ENCODE measurements at regions not wholly inside any gene's neighbourhood (a gene's known extent, or its start where the extent isn't known, plus 50 kb on each side); places are given as distances from the start of the nearest gene placed in this dataset.

DNA sequence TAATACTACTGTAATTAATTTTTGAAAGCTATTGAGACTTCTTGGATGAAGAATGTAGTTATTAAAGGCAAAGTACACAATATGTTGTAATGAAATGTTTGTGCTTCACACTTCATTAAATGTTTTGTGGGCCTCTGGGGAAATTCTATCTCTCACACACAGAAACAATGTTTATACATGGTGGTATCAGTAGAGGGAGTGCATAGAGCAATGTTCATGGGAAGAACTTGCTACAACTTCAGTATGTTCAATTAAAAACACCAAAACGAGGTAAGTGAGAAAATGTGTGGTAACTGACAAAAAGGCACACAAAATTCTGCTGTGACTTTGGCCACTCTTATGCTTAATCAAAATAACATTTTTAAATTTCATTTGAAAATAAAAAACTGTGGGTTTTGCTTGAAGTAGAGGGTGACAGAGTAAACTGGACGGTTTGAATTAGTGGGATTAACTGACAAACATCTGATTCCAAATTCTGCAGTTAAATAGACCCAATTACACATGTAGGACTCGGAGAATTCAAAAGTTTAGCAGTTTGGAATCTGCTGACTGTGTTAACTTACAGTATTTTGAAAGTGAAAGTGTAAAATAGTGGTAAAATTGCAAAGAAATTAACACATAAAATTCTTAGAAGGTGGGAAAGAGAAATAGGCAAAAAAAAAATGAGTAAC lies 111.4 kb upstream of the TTC29 start:
- TF ChIP-seq ZFP30 (CRISPR knock-in tag; IDR thresholded peaks at IDR 0.05) (no peak), ZFP3 (CRISPR knock-in tag; IDR thresholded peaks at IDR 0.05) (no peak), ZNF8 (CRISPR knock-in tag; IDR thresholded peaks at IDR 0.05) (no peak), GLIS3 (CRISPR knock-in tag; IDR thresholded peaks at IDR 0.05) (no peak), BACH2 (CRISPR knock-in tag; IDR thresholded peaks at IDR 0.05; ENCODE audit: borderline replicate concordance) (no peak), ARNTL (CRISPR knock-in tag; IDR thresholded peaks at IDR 0.05; ENCODE audit: borderline replicate concordance, low read depth) (no peak), ZNF70 (CRISPR knock-in tag; IDR thresholded peaks at IDR 0.05) (no peak), ISL1 (CRISPR knock-in tag; IDR thresholded peaks at IDR 0.05) (no peak), CSDC2 (CRISPR knock-in tag; IDR thresholded peaks at IDR 0.05) (no peak), PPARA (CRISPR knock-in tag; IDR thresholded peaks at IDR 0.05; ENCODE audit: borderline replicate concordance) (no peak), RARB (CRISPR knock-in tag; IDR thresholded peaks at IDR 0.05) (no peak), SNAI2 (CRISPR knock-in tag; IDR thresholded peaks at IDR 0.05) (no peak), TOX (CRISPR knock-in tag; IDR thresholded peaks at IDR 0.05; ENCODE audit: borderline replicate concordance) (no peak), ESRRG (CRISPR knock-in tag; IDR thresholded peaks at IDR 0.05) (no peak), TCF4 (CRISPR knock-in tag; IDR thresholded peaks at IDR 0.05; ENCODE audit: borderline replicate concordance) (no peak), ZNF565 (CRISPR knock-in tag; conservative IDR thresholded peaks at IDR 0.05; ENCODE audit: low read depth) (no peak)
- TF ChIP-seq, protein P1, sequence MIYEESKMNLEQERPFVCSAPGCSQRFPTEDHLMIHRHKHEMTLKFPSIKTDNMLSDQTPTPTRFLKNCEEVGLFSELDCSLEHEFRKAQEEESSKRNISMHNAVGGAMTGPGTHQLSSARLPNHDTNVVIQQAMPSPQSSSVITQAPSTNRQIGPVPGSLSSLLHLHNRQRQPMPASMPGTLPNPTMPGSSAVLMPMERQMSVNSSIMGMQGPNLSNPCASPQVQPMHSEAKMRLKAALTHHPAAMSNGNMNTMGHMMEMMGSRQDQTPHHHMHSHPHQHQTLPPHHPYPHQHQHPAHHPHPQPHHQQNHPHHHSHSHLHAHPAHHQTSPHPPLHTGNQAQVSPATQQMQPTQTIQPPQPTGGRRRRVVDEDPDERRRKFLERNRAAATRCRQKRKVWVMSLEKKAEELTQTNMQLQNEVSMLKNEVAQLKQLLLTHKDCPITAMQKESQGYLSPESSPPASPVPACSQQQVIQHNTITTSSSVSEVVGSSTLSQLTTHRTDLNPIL (CRISPR knock-in tag; IDR thresholded peaks at IDR 0.05; ENCODE audit: low read depth), result no peak
- TF ChIP-seq, protein P2, sequence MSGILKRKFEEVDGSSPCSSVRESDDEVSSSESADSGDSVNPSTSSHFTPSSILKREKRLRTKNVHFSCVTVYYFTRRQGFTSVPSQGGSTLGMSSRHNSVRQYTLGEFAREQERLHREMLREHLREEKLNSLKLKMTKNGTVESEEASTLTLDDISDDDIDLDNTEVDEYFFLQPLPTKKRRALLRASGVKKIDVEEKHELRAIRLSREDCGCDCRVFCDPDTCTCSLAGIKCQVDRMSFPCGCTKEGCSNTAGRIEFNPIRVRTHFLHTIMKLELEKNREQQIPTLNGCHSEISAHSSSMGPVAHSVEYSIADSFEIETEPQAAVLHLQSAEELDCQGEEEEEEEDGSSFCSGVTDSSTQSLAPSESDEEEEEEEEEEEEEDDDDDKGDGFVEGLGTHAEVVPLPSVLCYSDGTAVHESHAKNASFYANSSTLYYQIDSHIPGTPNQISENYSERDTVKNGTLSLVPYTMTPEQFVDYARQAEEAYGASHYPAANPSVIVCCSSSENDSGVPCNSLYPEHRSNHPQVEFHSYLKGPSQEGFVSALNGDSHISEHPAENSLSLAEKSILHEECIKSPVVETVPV (CRISPR knock-in tag; IDR thresholded peaks at IDR 0.05), result no peak
- TF ChIP-seq, protein P3, sequence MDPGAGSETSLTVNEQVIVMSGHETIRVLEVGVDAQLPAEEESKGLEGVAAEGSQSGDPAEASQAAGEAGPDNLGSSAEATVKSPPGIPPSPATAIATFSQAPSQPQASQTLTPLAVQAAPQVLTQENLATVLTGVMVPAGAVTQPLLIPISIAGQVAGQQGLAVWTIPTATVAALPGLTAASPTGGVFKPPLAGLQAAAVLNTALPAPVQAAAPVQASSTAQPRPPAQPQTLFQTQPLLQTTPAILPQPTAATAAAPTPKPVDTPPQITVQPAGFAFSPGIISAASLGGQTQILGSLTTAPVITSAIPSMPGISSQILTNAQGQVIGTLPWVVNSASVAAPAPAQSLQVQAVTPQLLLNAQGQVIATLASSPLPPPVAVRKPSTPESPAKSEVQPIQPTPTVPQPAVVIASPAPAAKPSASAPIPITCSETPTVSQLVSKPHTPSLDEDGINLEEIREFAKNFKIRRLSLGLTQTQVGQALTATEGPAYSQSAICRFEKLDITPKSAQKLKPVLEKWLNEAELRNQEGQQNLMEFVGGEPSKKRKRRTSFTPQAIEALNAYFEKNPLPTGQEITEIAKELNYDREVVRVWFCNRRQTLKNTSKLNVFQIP (CRISPR knock-in tag; IDR thresholded peaks at IDR 0.05; ENCODE audit: borderline replicate concordance, low read depth), result no peak
- TF ChIP-seq, protein P4, sequence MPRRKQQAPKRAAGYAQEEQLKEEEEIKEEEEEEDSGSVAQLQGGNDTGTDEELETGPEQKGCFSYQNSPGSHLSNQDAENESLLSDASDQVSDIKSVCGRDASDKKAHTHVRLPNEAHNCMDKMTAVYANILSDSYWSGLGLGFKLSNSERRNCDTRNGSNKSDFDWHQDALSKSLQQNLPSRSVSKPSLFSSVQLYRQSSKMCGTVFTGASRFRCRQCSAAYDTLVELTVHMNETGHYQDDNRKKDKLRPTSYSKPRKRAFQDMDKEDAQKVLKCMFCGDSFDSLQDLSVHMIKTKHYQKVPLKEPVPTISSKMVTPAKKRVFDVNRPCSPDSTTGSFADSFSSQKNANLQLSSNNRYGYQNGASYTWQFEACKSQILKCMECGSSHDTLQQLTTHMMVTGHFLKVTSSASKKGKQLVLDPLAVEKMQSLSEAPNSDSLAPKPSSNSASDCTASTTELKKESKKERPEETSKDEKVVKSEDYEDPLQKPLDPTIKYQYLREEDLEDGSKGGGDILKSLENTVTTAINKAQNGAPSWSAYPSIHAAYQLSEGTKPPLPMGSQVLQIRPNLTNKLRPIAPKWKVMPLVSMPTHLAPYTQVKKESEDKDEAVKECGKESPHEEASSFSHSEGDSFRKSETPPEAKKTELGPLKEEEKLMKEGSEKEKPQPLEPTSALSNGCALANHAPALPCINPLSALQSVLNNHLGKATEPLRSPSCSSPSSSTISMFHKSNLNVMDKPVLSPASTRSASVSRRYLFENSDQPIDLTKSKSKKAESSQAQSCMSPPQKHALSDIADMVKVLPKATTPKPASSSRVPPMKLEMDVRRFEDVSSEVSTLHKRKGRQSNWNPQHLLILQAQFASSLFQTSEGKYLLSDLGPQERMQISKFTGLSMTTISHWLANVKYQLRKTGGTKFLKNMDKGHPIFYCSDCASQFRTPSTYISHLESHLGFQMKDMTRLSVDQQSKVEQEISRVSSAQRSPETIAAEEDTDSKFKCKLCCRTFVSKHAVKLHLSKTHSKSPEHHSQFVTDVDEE (CRISPR knock-in tag; IDR thresholded peaks at IDR 0.05), result no peak
- no peak for ATAC-seq

DNA sequence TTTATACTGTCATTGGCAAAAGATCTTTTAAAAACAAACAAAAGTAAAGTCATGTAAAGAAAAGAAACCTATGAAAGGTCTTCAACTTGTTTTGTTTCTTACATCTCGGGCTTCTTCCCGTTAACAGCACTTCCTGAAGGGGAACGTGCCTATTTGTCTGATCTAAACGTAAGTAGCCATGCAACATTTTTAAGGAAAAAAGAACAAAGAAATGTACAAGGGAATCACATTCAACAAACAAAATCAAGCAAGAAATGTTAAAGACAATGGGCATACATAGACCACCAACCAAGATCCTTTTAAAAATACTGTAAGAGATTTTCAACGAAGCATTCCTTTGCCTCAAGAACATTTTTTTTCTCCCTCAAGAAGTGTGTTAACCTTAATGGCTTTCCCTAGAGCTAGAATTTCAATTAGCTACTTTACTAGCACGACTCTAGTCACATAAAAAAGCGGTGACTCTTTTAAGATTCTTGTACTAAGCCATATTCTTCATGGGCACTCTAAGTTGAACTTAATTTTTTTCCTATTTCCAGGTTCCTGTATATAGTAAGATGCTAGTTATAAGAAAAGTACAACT lies 112.0 kb upstream of the TTC29 start:
- no peak for ATAC-seq
- TF ChIP-seq ZC3H10 (CRISPR knock-in tag; IDR thresholded peaks at IDR 0.05), result no peak
- no peak for TF ChIP-seq GLIS3 (CRISPR knock-in tag; IDR thresholded peaks at IDR 0.05)
- TF ChIP-seq SNAI2 (CRISPR knock-in tag; IDR thresholded peaks at IDR 0.05), result no peak
- no peak for TF ChIP-seq ZFP30 (CRISPR knock-in tag; IDR thresholded peaks at IDR 0.05)
- TF ChIP-seq, protein P5, sequence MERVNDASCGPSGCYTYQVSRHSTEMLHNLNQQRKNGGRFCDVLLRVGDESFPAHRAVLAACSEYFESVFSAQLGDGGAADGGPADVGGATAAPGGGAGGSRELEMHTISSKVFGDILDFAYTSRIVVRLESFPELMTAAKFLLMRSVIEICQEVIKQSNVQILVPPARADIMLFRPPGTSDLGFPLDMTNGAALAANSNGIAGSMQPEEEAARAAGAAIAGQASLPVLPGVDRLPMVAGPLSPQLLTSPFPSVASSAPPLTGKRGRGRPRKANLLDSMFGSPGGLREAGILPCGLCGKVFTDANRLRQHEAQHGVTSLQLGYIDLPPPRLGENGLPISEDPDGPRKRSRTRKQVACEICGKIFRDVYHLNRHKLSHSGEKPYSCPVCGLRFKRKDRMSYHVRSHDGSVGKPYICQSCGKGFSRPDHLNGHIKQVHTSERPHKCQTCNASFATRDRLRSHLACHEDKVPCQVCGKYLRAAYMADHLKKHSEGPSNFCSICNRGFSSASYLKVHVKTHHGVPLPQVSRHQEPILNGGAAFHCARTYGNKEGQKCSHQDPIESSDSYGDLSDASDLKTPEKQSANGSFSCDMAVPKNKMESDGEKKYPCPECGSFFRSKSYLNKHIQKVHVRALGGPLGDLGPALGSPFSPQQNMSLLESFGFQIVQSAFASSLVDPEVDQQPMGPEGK (CRISPR knock-in tag; IDR thresholded peaks at IDR 0.05; ENCODE audit: borderline replicate concordance), result no peak
- TF ChIP-seq, protein P2 (CRISPR knock-in tag; IDR thresholded peaks at IDR 0.05), result no peak
- no peak for TF ChIP-seq TOX (CRISPR knock-in tag; IDR thresholded peaks at IDR 0.05; ENCODE audit: borderline replicate concordance)
- TF ChIP-seq ISL1 (CRISPR knock-in tag; IDR thresholded peaks at IDR 0.05), result no peak
- TF ChIP-seq RARB (CRISPR knock-in tag; IDR thresholded peaks at IDR 0.05), result no peak
- no peak for TF ChIP-seq TCF4 (CRISPR knock-in tag; IDR thresholded peaks at IDR 0.05; ENCODE audit: borderline replicate concordance)
